MCF 10A (cell line): ENCODE measurements at regions not wholly inside any gene's neighbourhood (a gene's known extent, or its start where the extent isn't known, plus 50 kb on each side); places are given as distances from the start of the nearest gene placed in this dataset.
A peak's percentile ranks its signal among the peaks of the same experiment; 100 is the strongest.

Experiments
- BruUV-seq: library from RNA; stranded (reverse); fragments of 400-500 nt; replicated peaks from 2 replicates; lab custom pipeline; 2021; lab: Mats Ljungman, UMichigan
- CTCF ChIA-PET: fragments of 300-600 bp; sonication (Branson Sonifier 250); formaldehyde crosslinking; extraction: SDS; loops from one replicate; lab custom pipeline; 2021; ENCODE audit warnings: antibody characterized with exemption, inconsistent platforms; lab: Yijun Ruan, JAX
- POLR2A ChIA-PET: fragments of 300-600, 350-650 bp; sonication (Branson Sonifier 250); formaldehyde crosslinking; extraction: SDS; loops from one replicate; lab custom pipeline; 2020; ENCODE audit warnings: antibody characterized with exemption, inconsistent platforms; lab: Yijun Ruan, JAX
- DNase-seq: peaks from one replicate; pipeline ENCODE4 v3.0.0-alpha.2; 2018; ENCODE audit not compliant: unreplicated experiment
- H3K27ac Mint-ChIP-seq: one replicate; pipeline ENCODE4 v1.8.0; 2022; ENCODE audit warnings: mild to moderate bottlenecking, low read depth, mixed read lengths; ENCODE audit not compliant: unreplicated experiment
- H3K27me3 Mint-ChIP-seq: one replicate; pipeline ENCODE4 v1.8.0; 2022; ENCODE audit warnings: mixed read lengths; ENCODE audit not compliant: insufficient read depth, unreplicated experiment
- H3K36me3 Mint-ChIP-seq: one replicate; pipeline ENCODE4 v1.8.0; 2022; ENCODE audit warnings: mild to moderate bottlenecking, moderate library complexity, mixed read lengths; ENCODE audit not compliant: insufficient read depth, unreplicated experiment
- H3K4me1 Mint-ChIP-seq: one replicate; pipeline ENCODE4 v1.8.0; 2022; ENCODE audit warnings: mixed read lengths; ENCODE audit not compliant: insufficient read depth, unreplicated experiment
- H3K4me3 Mint-ChIP-seq: one replicate; pipeline ENCODE4 v1.8.0; 2022; ENCODE audit warnings: mild to moderate bottlenecking, moderate library complexity, mixed read lengths; ENCODE audit not compliant: unreplicated experiment
- H3K9me3 Mint-ChIP-seq: one replicate; pipeline ENCODE4 v1.8.0; 2022; ENCODE audit warnings: mixed read lengths; ENCODE audit not compliant: unreplicated experiment
- CTCF ChIP-seq: fragments of 200-600 bp; IDR thresholded peaks from one replicate; pipeline ENCODE4 v1.8.0; 2022; ENCODE audit warnings: antibody characterized with exemption, mild to moderate bottlenecking; ENCODE audit not compliant: unreplicated experiment
- intact Hi-C: fragments of 100-400 bp; cut with micrococcal nuclease; formaldehyde crosslinking; loops from 2 replicates; pipeline ENCODE4 v1.14.1; 2022

- H3K9me3 Mint-ChIP-seq: no peaks in the 10 kb centered on the region
- no TSS peak for BruUV-seq
- CTCF ChIA-PET: interaction anchor here (0.6 kb wide), 3 partner anchors 34 to 73 kb away, joined by 3 to 6 read pairs (median 3); no protein-coding TSS in a partner anchor
- POLR2A ChIA-PET: interaction anchor here (0.6 to 2.0 kb wide), 6 partner anchors 13 to 1415 kb away, joined by 3 to 15 read pairs (median 6); partner anchors contain the start of gene SOX4
- no peaks in the 10 kb centered on the region for H3K27me3 Mint-ChIP-seq
- peak; percentile 38 for DNase-seq
- no peaks in the 10 kb centered on the region for H3K36me3 Mint-ChIP-seq
- H3K4me1 Mint-ChIP-seq: peaks cover 13% of the 10 kb centered on the region
- H3K27ac Mint-ChIP-seq: peak overlapping the region; percentile 90
- H3K4me3 Mint-ChIP-seq: peak overlapping the region; percentile 50
- intact Hi-C loops: loop anchor here (1.0 to 5.0 kb wide), 3 partner anchors 29 to 259 kb away; no protein-coding TSS in a partner anchor
- no peak for TF ChIP-seq CTCF
Measured at GRCh38 chr6:21855811-21856455, 262.4 kb downstream of the SOX4 start.

GRCh38 chr6:21856456-21856825 is 262.9 kb downstream of the SOX4 start:
- H3K27me3 Mint-ChIP-seq: no peaks in the 10 kb centered on the region
- peaks cover 13% of the 10 kb centered on the region for H3K4me1 Mint-ChIP-seq

GRCh38 chr6:21856844-21857243 is 263.3 kb downstream of the SOX4 start:
- CTCF ChIA-PET: interaction anchor here (0.5 to 0.6 kb wide), 7 partner anchors 33 to 899 kb away, joined by 3 to 6 read pairs (median 4); no protein-coding TSS in a partner anchor

More at GRCh38 chr6:21856456-21856825, 262.9 kb downstream of the SOX4 start:
- H3K4me3 Mint-ChIP-seq: peak overlapping the region; percentile 50
- DNase-seq: peak; percentile 81
- H3K9me3 Mint-ChIP-seq: no peaks in the 10 kb centered on the region
- peak overlapping the region; percentile 90 for H3K27ac Mint-ChIP-seq
- intact Hi-C loops: loop anchor here (1.0 to 5.0 kb wide), 3 partner anchors 28 to 259 kb away; no protein-coding TSS in a partner anchor
- BruUV-seq: no TSS peak
- ChIA-PET POLR2A (interaction anchor here (0.9 to 2.0 kb wide), 5 partner anchors 10 to 263 kb away, joined by 3 to 15 read pairs (median 5); partner anchors contain the start of gene SOX4), CTCF (interaction anchor here (0.5 to 0.6 kb wide), 5 partner anchors 34 to 261 kb away, joined by 3 to 6 read pairs (median 3); no protein-coding TSS in a partner anchor)
- no peaks in the 10 kb centered on the region for H3K36me3 Mint-ChIP-seq
- TF ChIP-seq CTCF: no peak

More at GRCh38 chr6:21856844-21857243, 263.3 kb downstream of the SOX4 start:
- H3K27me3 Mint-ChIP-seq: no peaks in the 10 kb centered on the region
- no peaks in the 10 kb centered on the region for H3K36me3 Mint-ChIP-seq
- peak overlapping the region; percentile 50 for H3K4me3 Mint-ChIP-seq
- POLR2A ChIA-PET: interaction anchor here (0.5 to 2.0 kb wide), 8 partner anchors 9 to 1024 kb away, joined by 3 to 15 read pairs (median 4); partner anchors contain the start of gene SOX4
- peak; percentile 69 for DNase-seq
- H3K4me1 Mint-ChIP-seq: peaks cover 13% of the 10 kb centered on the region
- H3K9me3 Mint-ChIP-seq: no peaks in the 10 kb centered on the region
- H3K27ac Mint-ChIP-seq: peak overlapping the region; percentile 90
- no TSS peak for BruUV-seq
- no peak for TF ChIP-seq CTCF
- intact Hi-C loops: loop anchor here (1.0 to 5.0 kb wide), 3 partner anchors 28 to 260 kb away; no protein-coding TSS in a partner anchor
